H1 (cell line): ENCODE measurements at regions not wholly inside any gene's neighbourhood (a gene's known extent, or its start where the extent isn't known, plus 50 kb on each side); places are given as distances from the start of the nearest gene placed in this dataset.

ENCODE experiments used
- CTCF ChIA-PET: fragments of 300-600 bp; sonication (Branson Sonifier 250); formaldehyde crosslinking; loops from one replicate; lab custom pipeline; 2021; ENCODE audit not compliant: partially characterized antibody; lab: Charles Lee
- POLR2A ChIA-PET: fragments of 300-600 bp; sonication (Branson Sonifier 250); formaldehyde crosslinking; loops from one replicate; lab custom pipeline; 2021; ENCODE audit warnings: inconsistent platforms; ENCODE audit not compliant: partially characterized antibody; lab: Charles Lee
- DNase-seq, 2 experiments: peaks; one replicate each; pipeline versions ENCODE4 v3.0.0 to v3.0.0-alpha.2; 2010 to 2022; ENCODE audit warnings: low spot score in 2 of 2, low read depth in 1 of 2, mixed read lengths in 1 of 2
- FAIRE-seq: peaks from 2 replicates; lab custom pipeline; 2011; peaks lifted over from hg19 to GRCh38; lab: Jason Lieb, UNC
- H2AFZ ChIP-seq: 2 replicates; pipeline ENCODE4 v1.8.1; 2012; ENCODE audit warnings: low read length, inconsistent platforms
- H2AK5ac ChIP-seq: 2 replicates; pipeline ENCODE4 v1.6.1; 2013; ENCODE audit warnings: low read depth, low read length
- H2BK120ac ChIP-seq: replicated peaks from 2 replicates; pipeline ENCODE3; 2013; ENCODE audit warnings: low read depth, low read length, inconsistent platforms
- H2BK12ac ChIP-seq: 2 replicates; pipeline ENCODE4 v1.6.1; 2013; ENCODE audit warnings: low read depth, low read length
- H2BK15ac ChIP-seq: 2 replicates; pipeline ENCODE4 v1.6.1; 2013; ENCODE audit warnings: low read length
- H2BK20ac ChIP-seq: 2 replicates; pipeline ENCODE4 v1.6.1; 2013; ENCODE audit warnings: low read length
- H2BK5ac ChIP-seq: 2 replicates; pipeline ENCODE4 v1.6.1; 2013; ENCODE audit warnings: low read depth, low read length
- H3K14ac ChIP-seq: 2 replicates; pipeline ENCODE4 v1.6.1; 2013; ENCODE audit warnings: inconsistent platforms; ENCODE audit not compliant: insufficient read length
- H3K18ac ChIP-seq: 2 replicates; pipeline ENCODE4 v1.6.1; 2013; ENCODE audit warnings: low read length; ENCODE audit errors: extremely low read depth
- H3K23ac ChIP-seq: 2 replicates; pipeline ENCODE4 v1.6.1; 2013; ENCODE audit warnings: inconsistent platforms; ENCODE audit not compliant: insufficient read length
- H3K23me2 ChIP-seq: 2 replicates; pipeline ENCODE4 v1.6.1; 2013; ENCODE audit warnings: low read depth, low read length
- H3K27ac ChIP-seq: 2 replicates; pipeline ENCODE4 v1.6.1; 2011; ENCODE audit warnings: low read depth, low read length, inconsistent platforms
- H3K27me3 ChIP-seq, 4 experiments: replicated peaks in 1 of 4; 1 replicate in 1 of 4; 2 replicates in 3 of 4; pipeline versions ENCODE4 v1.6.1 to v1.8.1; 2011 to 2013; ENCODE audit warnings: low read length in 3 of 4, mild to moderate bottlenecking in 3 of 4, inconsistent platforms in 2 of 4, mixed read lengths in 2 of 4, moderate library complexity in 1 of 4; ENCODE audit not compliant: control insufficient read depth in 3 of 4, insufficient read depth in 3 of 4; ENCODE audit errors: extremely low read depth in 1 of 4
- H3K36me3 ChIP-seq, 4 experiments: 2 replicates each; pipeline versions ENCODE4 v1.6.1 to v1.8.1; 2011 to 2013; ENCODE audit warnings: mild to moderate bottlenecking in 4 of 4, low read length in 3 of 4, moderate library complexity in 2 of 4, control low read depth in 1 of 4, inconsistent platforms in 1 of 4; ENCODE audit not compliant: insufficient read depth in 4 of 4, control insufficient read depth in 2 of 4
- H3K4ac ChIP-seq: replicated peaks from 2 replicates; pipeline ENCODE3; 2013; ENCODE audit warnings: low read length, low read depth, mixed read lengths, inconsistent platforms; ENCODE audit not compliant: insufficient read length
- H3K4me1 ChIP-seq, 4 experiments: replicated peaks in 1 of 4; 1 replicate in 1 of 4; 2 replicates in 3 of 4; pipeline versions ENCODE4 v1.6.1 to v1.8.1; 2011 to 2013; ENCODE audit warnings: low read length in 3 of 4, inconsistent platforms in 2 of 4, mixed read lengths in 1 of 4; ENCODE audit not compliant: insufficient read depth in 4 of 4, control insufficient read depth in 3 of 4
- H3K4me2 ChIP-seq, 2 experiments: 2 replicates each; pipeline versions ENCODE4 v1.6.1 to v1.8.1; 2011 to 2013; ENCODE audit warnings: low read depth in 2 of 2, low read length in 2 of 2, control low read depth in 1 of 2, inconsistent platforms in 1 of 2, mild to moderate bottlenecking in 1 of 2; ENCODE audit not compliant: insufficient read depth in 1 of 2
- H3K4me3 ChIP-seq, 4 experiments: fragments of 200-600, 300-600 bp in 1 of 4; sonication (generic), shearing (Covaris generic), sonication (Bioruptor Twin) in 1 of 4; 2 replicates each; pipeline versions ENCODE4 v1.5.1 to v1.8.1; 2011 to 2016; ENCODE audit warnings: low read length in 4 of 4, low read depth in 3 of 4, control low read depth in 2 of 4, inconsistent platforms in 2 of 4, mild to moderate bottlenecking in 2 of 4, mixed read lengths in 1 of 4, moderate library complexity in 1 of 4; ENCODE audit not compliant: insufficient read depth in 2 of 4; ENCODE audit errors: extremely low read depth in 1 of 4
- H3K56ac ChIP-seq: replicated peaks from 2 replicates; pipeline ENCODE3; 2013; ENCODE audit warnings: low read depth, mild to moderate bottlenecking, mixed read lengths, low read length, inconsistent platforms; ENCODE audit not compliant: insufficient read length
- H3K79me1 ChIP-seq: 2 replicates; pipeline ENCODE4 v1.6.1; 2013; ENCODE audit warnings: low read depth, low read length, control low read depth
- H3K79me2 ChIP-seq, 2 experiments: 2 replicates each; pipeline versions ENCODE4 v1.6.1 to v1.8.1; 2012 to 2013; ENCODE audit warnings: low read length in 2 of 2, mild to moderate bottlenecking in 2 of 2, inconsistent platforms in 1 of 2; ENCODE audit not compliant: insufficient read depth in 2 of 2, control insufficient read depth in 1 of 2
- H3K9ac ChIP-seq, 4 experiments: replicated peaks in 1 of 4; 1 replicate in 1 of 4; 2 replicates in 3 of 4; pipeline versions ENCODE4 v1.6.1 to v1.8.1; 2011 to 2013; ENCODE audit warnings: low read depth in 3 of 4, low read length in 3 of 4, control low read depth in 2 of 4, mild to moderate bottlenecking in 2 of 4, moderate library complexity in 2 of 4, inconsistent platforms in 1 of 4; ENCODE audit errors: extremely low read depth in 1 of 4
- H3K9me3 ChIP-seq, 2 experiments: 2 replicates each; pipeline versions ENCODE4 v1.6.1 to v1.8.1; 2012 to 2013; ENCODE audit warnings: mild to moderate bottlenecking in 2 of 2, moderate library complexity in 2 of 2, control low read depth in 1 of 2, inconsistent platforms in 1 of 2, low read depth in 1 of 2, low read length in 1 of 2, mixed read lengths in 1 of 2; ENCODE audit not compliant: insufficient read depth in 2 of 2
- H4K20me1 ChIP-seq, 2 experiments: replicated peaks in 1 of 2; 2 replicates each; pipeline versions ENCODE3 to v1.8.1; 2011 to 2013; ENCODE audit warnings: inconsistent platforms in 2 of 2, low read length in 2 of 2, mild to moderate bottlenecking in 1 of 2; ENCODE audit not compliant: insufficient read depth in 2 of 2, control insufficient read depth in 1 of 2
- H4K5ac ChIP-seq: 2 replicates; pipeline ENCODE4 v1.6.1; 2013; ENCODE audit warnings: low read length, low read depth, mixed read lengths, inconsistent platforms; ENCODE audit not compliant: insufficient read length
- H4K8ac ChIP-seq: 2 replicates; pipeline ENCODE4 v1.8.0; 2013; ENCODE audit warnings: mild to moderate bottlenecking, moderate library complexity, low read length, inconsistent platforms; ENCODE audit not compliant: insufficient read depth; ENCODE audit errors: extremely low read depth
- H4K91ac ChIP-seq: replicated peaks from 2 replicates; pipeline ENCODE3; 2013; ENCODE audit warnings: low read length, mixed read lengths, inconsistent platforms; ENCODE audit not compliant: insufficient read length
- CBX8 ChIP-seq: fragments of 300-800, 300-1000 bp; sonication (generic); IDR thresholded peaks from 2 replicates; pipeline ENCODE4 v1.7.1; 2016; ENCODE audit warnings: low read depth, low read length, borderline replicate concordance
- CEBPB ChIP-seq: IDR thresholded peaks from 2 replicates; pipeline ENCODE4 v1.6.1; 2012; ENCODE audit warnings: low read depth, low read length
- RAD21 ChIP-seq, 2 experiments: IDR thresholded peaks in 1 of 2; conservative IDR thresholded peaks in 1 of 2; 2 replicates each; pipeline ENCODE4 v1.6.1; 2011; ENCODE audit warnings: low read depth in 2 of 2, low read length in 2 of 2, improper control_type of control experiment in 1 of 2, inconsistent platforms in 1 of 2, mild to moderate bottlenecking in 1 of 2, moderate library complexity in 1 of 2
- RBBP5 ChIP-seq: IDR thresholded peaks from 2 replicates; pipeline ENCODE4 v1.7.1; 2012; ENCODE audit warnings: low read depth, mild to moderate bottlenecking, inconsistent platforms, low read length, moderate library complexity, borderline replicate concordance
- SP2 ChIP-seq: IDR thresholded peaks from 2 replicates; pipeline ENCODE4 v1.6.1; 2012; ENCODE audit warnings: mild to moderate bottlenecking, low read length, inconsistent platforms
- WGBS, 2 experiments: shearing (Covaris generic) in 1 of 2; methylation state at CpG; one replicate each; pipeline versions ENCODE4 v1.1.6 to v1.1.7; 2013 to 2015; ENCODE audit warnings: low lambda C conversion rate in 2 of 2, mixed read lengths in 2 of 2, inconsistent platforms in 1 of 2, low coverage in 1 of 2, missing lambda C conversion rate in 1 of 2; ENCODE audit not compliant: insufficient replicate concordance in 2 of 2, insufficient coverage in 1 of 2, insufficient read length in 1 of 2; ENCODE audit errors: extremely low coverage in 1 of 2, missing lambda C conversion rate in 1 of 2; 5-methylcytosine and 5-hydroxymethylcytosine counted together
- TF ChIP-seq, protein P1 (sequence below): IDR thresholded peaks from 2 replicates; pipeline ENCODE4 v1.6.1; 2012; ENCODE audit warnings: inconsistent platforms

GRCh38 chr6:23465912-23466311 lies 660.1 kb upstream of the NRSN1 start:
- Histone ChIP-seq H3K23ac (no peak overlapping the region), H3K9ac (no peak overlapping the region), H3K4ac (no peak overlapping the region), H4K5ac (no peak overlapping the region), H4K20me1 (no peaks in the 10 kb centered on the region), H3K36me3 (no peaks in the 10 kb centered on the region), H3K18ac (no peak overlapping the region), H3K23me2 (no peaks in the 10 kb centered on the region), H3K4me1 (no peaks in the 10 kb centered on the region), H2BK5ac (no peak overlapping the region), H3K79me1 (no peaks in the 10 kb centered on the region), H3K27ac (no peak overlapping the region), H3K27me3 (no peaks in the 10 kb centered on the region), H3K4me3 (no peak overlapping the region), H2AK5ac (no peak overlapping the region), H2BK15ac (no peak overlapping the region), H3K14ac (no peak overlapping the region), H4K91ac (no peak overlapping the region), H4K8ac (no peak overlapping the region), H3K56ac (no peak overlapping the region), H2AFZ (no peak overlapping the region), H2BK20ac (no peak overlapping the region), H3K4me2 (no peak overlapping the region), H3K9me3 (no peaks in the 10 kb centered on the region), H2BK12ac (no peak overlapping the region), H2BK120ac (no peak overlapping the region), H3K79me2 (no peaks in the 10 kb centered on the region)
- FAIRE-seq: no peak
- CTCF ChIA-PET: interaction anchor here (0.9 to 1.2 kb wide), 2 partner anchors 20 to 186 kb away, joined by 4 read pairs; no protein-coding TSS in a partner anchor
- POLR2A ChIA-PET: no interaction called here
- TF ChIP-seq SP2: no peak
- TF ChIP-seq RAD21 (IDR thresholded peaks at IDR 0.05 in 1 of 2, conservative IDR thresholded peaks at IDR 0.05 in 1 of 2; ENCODE audit: low read depth in 2 of 2, low read length in 2 of 2): no peak
- TF ChIP-seq, protein P1, sequence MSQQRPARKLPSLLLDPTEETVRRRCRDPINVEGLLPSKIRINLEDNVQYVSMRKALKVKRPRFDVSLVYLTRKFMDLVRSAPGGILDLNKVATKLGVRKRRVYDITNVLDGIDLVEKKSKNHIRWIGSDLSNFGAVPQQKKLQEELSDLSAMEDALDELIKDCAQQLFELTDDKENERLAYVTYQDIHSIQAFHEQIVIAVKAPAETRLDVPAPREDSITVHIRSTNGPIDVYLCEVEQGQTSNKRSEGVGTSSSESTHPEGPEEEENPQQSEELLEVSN: no peak
- TF ChIP-seq RBBP5: no peak
- no peak for TF ChIP-seq CEBPB
- no peak for TF ChIP-seq CBX8
- no peak for DNase-seq
- 91% methylated on average over 1 of the region's 1 CpG; no CpG with 5 or more reads in 1 of the 2 experiments for WGBS, 2 experiments
